ENCODE measurements at regions not wholly inside any gene's neighbourhood (a gene's known extent, or its start where the extent isn't known, plus 50 kb on each side); places are given as distances from the start of the nearest gene placed in this dataset.

GRCh38 chr7:15870347-15870746 is 183.9 kb upstream of the MEOX2 start:
- Histone ChIP-seq H3K4me1 (no peaks in the 10 kb centered on the region), H3K9me3 (replicated peaks in 1 of 11) (no peaks in the 10 kb centered on the region), H4K20me1 (no peaks in the 10 kb centered on the region), H3K27ac (no peak overlapping the region), H3K4me2 (no peak overlapping the region), H3K27me3 (no peaks in the 10 kb centered on the region), H3K4me3 (no peak overlapping the region), H3K9ac (no peak overlapping the region), H3K36me3 (no peaks in the 10 kb centered on the region)
- TF ChIP-seq Cebpa-rat (IDR thresholded peaks at IDR 0.05): no peak

- no peaks in the 10 kb centered on the region for H3K27me3 ChIP-seq
Measured at GRCh38 chr7:15867441-15867840, 181.0 kb upstream of the MEOX2 start.

GRCh38 chr7:15866753-15867152 is 180.3 kb upstream of the MEOX2 start:
- Histone ChIP-seq H3K4me3 (no peak overlapping the region), H3K4me2 (no peak overlapping the region), H4K20me1 (no peaks in the 10 kb centered on the region), H3K27ac (no peak overlapping the region), H3K9me3 (replicated peaks in 1 of 11) (no peaks in the 10 kb centered on the region), H3K36me3 (no peaks in the 10 kb centered on the region), H3K9ac (no peak overlapping the region), H3K27me3 (no peaks in the 10 kb centered on the region), H3K4me1 (no peaks in the 10 kb centered on the region)
- TF ChIP-seq Cebpa-rat (IDR thresholded peaks at IDR 0.05): no peak

More at GRCh38 chr7:15867441-15867840, 181.0 kb upstream of the MEOX2 start:
- H3K4me2 ChIP-seq: no peak overlapping the region
- no peaks in the 10 kb centered on the region for H3K4me1 ChIP-seq
- H4K20me1 ChIP-seq: no peaks in the 10 kb centered on the region
- no peak overlapping the region for H3K4me3 ChIP-seq
- H3K36me3 ChIP-seq: no peaks in the 10 kb centered on the region
- no peak for TF ChIP-seq Cebpa-rat (IDR thresholded peaks at IDR 0.05)
- no peaks in the 10 kb centered on the region for H3K9me3 ChIP-seq (replicated peaks in 1 of 11)
- no peak overlapping the region for H3K27ac ChIP-seq
- no peak overlapping the region for H3K9ac ChIP-seq

- H3K9ac ChIP-seq: no peak overlapping the region
- H3K27ac ChIP-seq: no peak overlapping the region
- H3K9me3 ChIP-seq (replicated peaks in 1 of 11): no peaks in the 10 kb centered on the region; a peak in 2 of 22 replicates
- peaks cover 0 to 4% (median 0%) of the 10 kb centered on the region in 10 experiments; a peak in 1 of 20 replicates for H3K4me1 ChIP-seq
- H4K20me1 ChIP-seq: no peaks in the 10 kb centered on the region
- H3K4me2 ChIP-seq: no peak overlapping the region
- no peak overlapping the region for H3K4me3 ChIP-seq
- no peaks in the 10 kb centered on the region for H3K36me3 ChIP-seq
- no peaks in the 10 kb centered on the region for H3K27me3 ChIP-seq
- no peak for TF ChIP-seq Cebpa-rat (IDR thresholded peaks at IDR 0.05)
Measured at GRCh38 chr7:15864626-15864991, 178.1 kb upstream of the MEOX2 start.

GRCh38 chr7:15863951-15864625 is 177.6 kb upstream of the MEOX2 start:
- no peak overlapping the region for H3K4me3 ChIP-seq
- peaks cover 0 to 4% (median 0%) of the 10 kb centered on the region in 10 experiments; a peak in 1 of 20 replicates for H3K4me1 ChIP-seq
- H3K36me3 ChIP-seq: no peaks in the 10 kb centered on the region
- peaks cover 0 to 4% (median 0%) of the 10 kb centered on the region in 11 experiments; a peak in 3 of 22 replicates for H3K9me3 ChIP-seq (replicated peaks in 1 of 11)
- H3K4me2 ChIP-seq: no peak overlapping the region
- H3K27ac ChIP-seq: no peak overlapping the region
- H4K20me1 ChIP-seq: no peaks in the 10 kb centered on the region
- TF ChIP-seq Cebpa-rat (IDR thresholded peaks at IDR 0.05): no peak
- H3K9ac ChIP-seq: no peak overlapping the region
- no peaks in the 10 kb centered on the region for H3K27me3 ChIP-seq

- Histone ChIP-seq H3K36me3 (no peaks in the 10 kb centered on the region), H3K27me3 (no peaks in the 10 kb centered on the region), H3K4me3 (no peak overlapping the region), H3K27ac (no peak overlapping the region), H3K9ac (no peak overlapping the region), H3K4me1 (peaks cover 0 to 4% (median 0%) of the 10 kb centered on the region in 10 experiments; a peak in 1 of 20 replicates), H4K20me1 (no peaks in the 10 kb centered on the region), H3K4me2 (no peak overlapping the region), H3K9me3 (replicated peaks in 1 of 11) (peaks cover 0 to 11% (median 7%) of the 10 kb centered on the region in 11 experiments; a peak in 8 of 22 replicates)
- TF ChIP-seq Cebpa-rat (IDR thresholded peaks at IDR 0.05): no peak
Measured at GRCh38 chr7:15862781-15863165, 176.3 kb upstream of the MEOX2 start.

GRCh38 chr7:15862016-15862780 is 175.7 kb upstream of the MEOX2 start:
- Histone ChIP-seq H3K36me3 (no peaks in the 10 kb centered on the region), H3K27me3 (no peaks in the 10 kb centered on the region), H3K9me3 (replicated peaks in 1 of 11) (peaks cover 0 to 11% (median 7%) of the 10 kb centered on the region in 11 experiments; a peak in 8 of 22 replicates), H3K27ac (no peak overlapping the region), H3K4me3 (no peak overlapping the region), H3K4me2 (no peak overlapping the region), H3K9ac (no peak overlapping the region), H4K20me1 (no peaks in the 10 kb centered on the region), H3K4me1 (peaks cover 0 to 4% (median 0%) of the 10 kb centered on the region in 10 experiments; a peak in 1 of 20 replicates)
- TF ChIP-seq Cebpa-rat (IDR thresholded peaks at IDR 0.05): no peak

GRCh38 chr7:15860264-15860949 is 173.9 kb upstream of the MEOX2 start:
- Histone ChIP-seq H3K36me3 (no peaks in the 10 kb centered on the region), H4K20me1 (no peaks in the 10 kb centered on the region), H3K4me2 (0 out of 22 replicates have a peak overlapping the region, but pooled peaks of 1 of the 11 experiments have one; percentile 6), H3K4me1 (peaks cover 0 to 4% (median 0%) of the 10 kb centered on the region in 10 experiments; a peak in 1 of 20 replicates), H3K9me3 (replicated peaks in 1 of 11) (peaks cover 0 to 11% (median 7%) of the 10 kb centered on the region in 11 experiments; a peak in 8 of 22 replicates), H3K9ac (no peak overlapping the region), H3K27ac (no peak overlapping the region), H3K4me3 (no peak overlapping the region), H3K27me3 (no peaks in the 10 kb centered on the region)
- no peak for TF ChIP-seq Cebpa-rat (IDR thresholded peaks at IDR 0.05)

- Histone ChIP-seq H3K9me3 (replicated peaks in 1 of 11) (peaks cover 0 to 11% (median 7%) of the 10 kb centered on the region in 11 experiments; a peak in 8 of 22 replicates), H3K4me3 (no peak overlapping the region), H3K4me2 (no peak overlapping the region), H4K20me1 (no peaks in the 10 kb centered on the region), H3K36me3 (no peaks in the 10 kb centered on the region), H3K27me3 (no peaks in the 10 kb centered on the region), H3K9ac (no peak overlapping the region), H3K4me1 (peaks cover 0 to 4% (median 0%) of the 10 kb centered on the region in 10 experiments; a peak in 1 of 20 replicates), H3K27ac (no peak overlapping the region)
- TF ChIP-seq Cebpa-rat (IDR thresholded peaks at IDR 0.05): no peak
Measured at GRCh38 chr7:15857026-15857425, 170.5 kb upstream of the MEOX2 start.

Measured in BLaER1 treated with 17β-estradiol and CSF1 and Interleukin-3, amounts not matched to agents 10 nM and 100 nM (cell line).